Mesothelial cell of epicardium (in vitro differentiated cells): ENCODE measurements at regions not wholly inside any gene's neighbourhood (a gene's known extent, or its start where the extent isn't known, plus 50 kb on each side); places are given as distances from the start of the nearest gene placed in this dataset.
"Not testable (repeated sequence)": the region's sequence is repeated elsewhere in the genome, so short reads cannot be mapped to it uniquely, and the experiment has no call there.

ENCODE experiments used
- DNase-seq, 2 experiments: peaks; one replicate each; pipeline ENCODE4 v3.0.0; 2021; ENCODE audit warnings: low spot score in 2 of 2; ENCODE audit not compliant: unreplicated experiment in 2 of 2
- H3K27ac Mint-ChIP-seq: 2 replicates; pipeline ENCODE4 v1.8.0; 2021; ENCODE audit warnings: mixed read lengths
- H3K27me3 Mint-ChIP-seq: 2 replicates; pipeline ENCODE4 v1.8.0; 2021; ENCODE audit warnings: low read depth, mixed read lengths
- H3K36me3 Mint-ChIP-seq: 2 replicates; pipeline ENCODE4 v1.8.0; 2021; ENCODE audit warnings: mixed read lengths
- H3K4me1 Mint-ChIP-seq: 2 replicates; pipeline ENCODE4 v1.8.0; 2021; ENCODE audit warnings: mixed read lengths
- H3K4me3 Mint-ChIP-seq: 2 replicates; pipeline ENCODE4 v1.8.0; 2021; ENCODE audit warnings: mild to moderate bottlenecking, moderate library complexity, mixed read lengths
- H3K9me3 Mint-ChIP-seq: 2 replicates; pipeline ENCODE4 v1.8.0; 2021; ENCODE audit warnings: mixed read lengths
- CTCF ChIP-seq: fragments of 200-600 bp; sonication (generic); IDR thresholded peaks from one replicate; pipeline ENCODE4 v1.5.0; 2021; ENCODE audit warnings: antibody characterized with exemption; ENCODE audit not compliant: unreplicated experiment

DNA sequence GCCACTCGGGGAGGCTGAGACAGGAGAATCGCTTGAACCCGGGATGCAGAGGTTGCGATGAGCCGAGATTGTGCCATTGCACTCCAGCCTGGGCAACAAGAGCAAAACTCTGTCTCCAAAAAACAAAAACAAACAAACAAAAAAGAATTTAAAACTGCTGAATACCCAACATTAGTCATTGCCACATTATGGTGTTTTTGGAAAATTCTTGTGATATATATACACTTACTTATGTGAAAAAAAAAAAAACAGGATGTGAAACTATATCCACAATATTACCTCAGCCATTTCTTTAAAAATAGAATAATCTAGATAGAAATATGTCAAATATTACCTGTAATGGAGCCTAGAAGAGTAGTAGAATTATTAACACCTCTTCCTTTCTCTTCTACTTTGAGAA lies 288.3 kb upstream of the FN1 start:
- peaks cover 16% of the 10 kb centered on the region for H3K4me1 Mint-ChIP-seq

GRCh38 chr2:215723631-215724011 lies 287.8 kb upstream of the FN1 start:
- no peak for TF ChIP-seq CTCF
- DNase-seq: no peak
- Mint-ChIP-seq H3K27me3 (no peaks in the 10 kb centered on the region), H3K4me3 (no peak overlapping the region), H3K27ac (no peak overlapping the region), H3K4me1 (peaks cover 21% of the 10 kb centered on the region), H3K9me3 (peaks cover 14% of the 10 kb centered on the region), H3K36me3 (no peaks in the 10 kb centered on the region)

More for the DNA sequence above, 288.3 kb upstream of the FN1 start:
- Mint-ChIP-seq H3K27me3 (no peaks in the 10 kb centered on the region), H3K27ac (no peak overlapping the region), H3K9me3 (peaks cover 14% of the 10 kb centered on the region), H3K36me3 (no peaks in the 10 kb centered on the region), H3K4me3 (no peak overlapping the region)
- no peak for TF ChIP-seq CTCF
- DNase-seq: no peak

DNA sequence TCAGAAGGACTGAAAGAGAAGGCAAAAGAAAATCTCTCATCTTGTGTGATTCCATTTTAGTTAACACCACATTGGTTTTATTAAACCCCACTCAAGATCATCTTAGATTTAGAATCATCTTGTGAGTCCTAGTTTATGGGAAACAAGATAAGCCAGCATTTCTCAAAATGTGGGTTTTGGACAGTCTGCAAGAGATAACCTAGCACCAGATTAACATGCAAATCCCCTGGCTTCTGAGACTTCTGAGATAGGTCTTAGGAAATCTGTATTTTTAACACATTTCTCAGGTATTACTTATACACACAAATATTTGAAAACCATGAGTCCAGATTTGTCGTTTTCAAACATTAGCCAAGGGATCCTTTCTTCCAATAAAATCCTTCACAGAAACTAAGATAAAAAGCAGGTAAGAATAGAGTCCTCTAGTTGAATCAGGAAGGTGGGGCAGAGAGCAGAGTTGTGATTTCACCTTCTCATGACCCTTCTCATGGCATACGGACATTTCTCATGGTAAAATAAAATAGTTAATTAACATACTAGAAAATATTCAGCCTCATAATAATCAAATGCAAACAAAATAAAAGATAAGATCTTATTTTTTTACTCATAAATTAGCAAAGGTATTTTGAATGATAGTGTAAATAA lies 287.2 kb upstream of the FN1 start:
- no peak for DNase-seq
- Mint-ChIP-seq H3K9me3 (peaks cover 14% of the 10 kb centered on the region), H3K4me3 (no peak overlapping the region), H3K36me3 (no peaks in the 10 kb centered on the region), H3K27me3 (no peaks in the 10 kb centered on the region), H3K4me1 (peaks cover 26% of the 10 kb centered on the region), H3K27ac (peak overlapping the region; percentile 42)
- TF ChIP-seq CTCF: no peak

GRCh38 chr2:215722125-215722524 lies 286.3 kb upstream of the FN1 start:
- Mint-ChIP-seq H3K27ac (peak overlapping the region; percentile 48), H3K4me1 (peaks cover 35% of the 10 kb centered on the region), H3K27me3 (no peaks in the 10 kb centered on the region), H3K9me3 (peaks cover 14% of the 10 kb centered on the region), H3K4me3 (no peak overlapping the region), H3K36me3 (no peaks in the 10 kb centered on the region)
- no peak for DNase-seq
- no peak for TF ChIP-seq CTCF

DNA sequence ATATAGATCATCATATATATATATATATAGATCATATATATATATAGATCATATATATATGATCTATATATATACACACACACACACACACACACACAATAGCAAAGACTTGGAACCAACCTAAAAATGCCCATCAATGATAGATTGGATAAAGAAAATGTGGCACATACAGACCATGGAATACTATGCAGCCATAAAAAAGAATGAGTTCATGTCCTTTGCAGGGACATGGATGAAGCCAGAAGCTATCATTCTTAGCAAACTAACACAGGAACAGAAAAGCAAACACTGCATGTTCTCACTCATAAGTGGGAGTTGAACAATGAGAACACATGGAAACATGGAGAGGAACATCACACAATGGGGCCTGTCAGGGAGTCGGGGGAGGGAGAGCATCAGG lies 285.6 kb upstream of the FN1 start:
- H3K36me3 Mint-ChIP-seq, DNase-seq, H3K27me3 Mint-ChIP-seq, H3K27ac Mint-ChIP-seq, H3K4me3 Mint-ChIP-seq: not testable (repeated sequence)
- Mint-ChIP-seq H3K9me3 (peaks cover 14% of the 10 kb centered on the region), H3K4me1 (peaks cover 39% of the 10 kb centered on the region)

DNA sequence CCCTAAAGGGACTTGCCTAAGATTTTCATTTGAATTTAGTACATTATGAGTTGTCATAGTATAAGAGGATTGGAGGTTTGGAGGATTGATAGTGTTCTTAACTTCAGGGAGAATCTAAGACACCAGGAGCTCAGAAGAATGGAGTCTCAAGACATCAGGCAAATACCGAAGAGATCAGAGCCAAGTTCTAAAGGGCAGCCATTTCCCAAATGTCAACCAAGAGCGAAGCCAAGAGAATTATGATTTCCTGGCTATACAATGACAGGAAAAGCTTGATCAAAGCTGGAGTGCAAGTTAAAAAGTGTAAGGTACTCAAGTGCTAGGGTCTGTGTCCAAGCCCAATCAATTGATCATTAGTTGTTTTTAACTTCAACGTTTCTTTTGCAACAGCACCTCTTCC lies 283.0 kb upstream of the FN1 start:
- no peaks in the 10 kb centered on the region for H3K36me3 Mint-ChIP-seq
- no peaks in the 10 kb centered on the region for H3K27me3 Mint-ChIP-seq
- peak overlapping the region; percentile 72 for H3K27ac Mint-ChIP-seq

More for the DNA sequence above, 283.0 kb upstream of the FN1 start:
- no peak overlapping the region for H3K4me3 Mint-ChIP-seq
- TF ChIP-seq CTCF: no peak
- H3K4me1 Mint-ChIP-seq: peaks cover 39% of the 10 kb centered on the region
- peaks cover 3% of the 10 kb centered on the region for H3K9me3 Mint-ChIP-seq
- DNase-seq: no peak
